Keratinocyte (primary cell): ENCODE measurements at regions not wholly inside any gene's neighbourhood (a gene's known extent, or its start where the extent isn't known, plus 50 kb on each side); places are given as distances from the start of the nearest gene placed in this dataset.

Experiments used
- DNase-seq: peaks from one replicate; pipeline ENCODE4 v3.0.0-alpha.2; 2011; ENCODE audit warnings: low read depth, missing footprints, low spot score
- FAIRE-seq: peaks from 2 replicates; lab custom pipeline; 2011; peaks lifted over from hg19 to GRCh38; lab: Jason Lieb, UNC
- H2AFZ ChIP-seq: 2 replicates; pipeline ENCODE4 v1.6.0; 2012; ENCODE audit warnings: low read length, control low read depth, inconsistent platforms; ENCODE audit not compliant: control insufficient read depth
- H3K27ac ChIP-seq: 2 replicates; pipeline ENCODE4 v1.5.1; 2011; ENCODE audit warnings: low read length; ENCODE audit not compliant: control insufficient read depth, insufficient read depth
- H3K27me3 ChIP-seq: 3 replicates; pipeline ENCODE4 v1.6.0; 2011; ENCODE audit warnings: low read length; ENCODE audit not compliant: control insufficient read depth, insufficient read depth; ENCODE audit errors: extremely low read depth
- H3K36me3 ChIP-seq, 2 experiments: 2 replicates in 1 of 2; 3 replicates in 1 of 2; pipeline ENCODE4 v1.5.1; 2011; ENCODE audit warnings: low read length in 2 of 2, mild to moderate bottlenecking in 1 of 2; ENCODE audit not compliant: control insufficient read depth in 2 of 2, insufficient read depth in 2 of 2; ENCODE audit errors: extremely low read depth in 1 of 2
- H3K4me1 ChIP-seq: 3 replicates; pipeline ENCODE4 v1.5.1; 2011; ENCODE audit warnings: low read length; ENCODE audit not compliant: control insufficient read depth, insufficient read depth; ENCODE audit errors: extremely low read depth
- H3K4me2 ChIP-seq: 3 replicates; pipeline ENCODE4 v1.6.0; 2011; ENCODE audit warnings: low read depth, low read length; ENCODE audit not compliant: control insufficient read depth, insufficient read depth; ENCODE audit errors: extremely low read depth
- H3K4me3 ChIP-seq, 3 experiments: fragments of 200-600 bp in 1 of 3; sonication (generic) in 1 of 3; 2 replicates in 2 of 3; 3 replicates in 1 of 3; pipeline ENCODE4 v1.5.1; 2011 to 2016; ENCODE audit warnings: low read length in 3 of 3, mild to moderate bottlenecking in 3 of 3, control low read depth in 2 of 3, inconsistent platforms in 1 of 3, low read depth in 1 of 3, mixed read lengths in 1 of 3, mixed run types in 1 of 3, moderate library complexity in 1 of 3; ENCODE audit not compliant: control insufficient read depth in 2 of 3, insufficient read depth in 2 of 3; ENCODE audit errors: extremely low read depth in 1 of 3
- H3K79me2 ChIP-seq: 2 replicates; pipeline ENCODE4 v1.6.0; 2012; ENCODE audit warnings: low read length; ENCODE audit not compliant: control insufficient read depth, insufficient read depth
- H3K9ac ChIP-seq: 3 replicates; pipeline ENCODE4 v1.6.0; 2011; ENCODE audit warnings: low read length; ENCODE audit not compliant: control insufficient read depth, insufficient read depth; ENCODE audit errors: extremely low read depth
- H3K9me1 ChIP-seq: 3 replicates; pipeline ENCODE4 v1.6.0; 2011; ENCODE audit warnings: low read length; ENCODE audit not compliant: control insufficient read depth, insufficient read depth; ENCODE audit errors: extremely low read depth
- H3K9me3 ChIP-seq: 2 replicates; pipeline ENCODE4 v1.5.1; 2012; ENCODE audit warnings: low read depth, low read length; ENCODE audit not compliant: control insufficient read depth
- H4K20me1 ChIP-seq: 3 replicates; pipeline ENCODE4 v1.6.0; 2011; ENCODE audit warnings: low read length; ENCODE audit not compliant: control insufficient read depth, insufficient read depth; ENCODE audit errors: extremely low read depth
- EZH2 ChIP-seq: IDR thresholded peaks from one replicate; pipeline ENCODE4 v1.6.1; 2012; ENCODE audit warnings: inconsistent platforms, mild to moderate bottlenecking, low read length, moderate library complexity
- dilution Hi-C: fragments of 300-500 bp; cut with MboI; formaldehyde crosslinking; loops from one replicate; pipeline ENCODE4 v1.7.0; 2020; ENCODE audit warnings: low sequenced_read_pairs; ENCODE audit not compliant: extremely low pct_ligation_motif_present
- small RNA-seq, 3 experiments: library from RNA; depleted of rRNA; stranded (forward); fragments of <200 nt; gene quantifications; one replicate each; pipeline ENCODE3, GENCODE V24; 2012; ENCODE audit warnings: low read depth in 3 of 3, low replicate concordance in 1 of 3; ENCODE audit not compliant: insufficient read length in 3 of 3
- TF ChIP-seq, protein P1 (sequence below), 3 experiments: IDR thresholded peaks in 1 of 3; conservative IDR thresholded peaks in 1 of 3; optimal IDR thresholded peaks in 1 of 3; 2 replicates in 2 of 3; 3 replicates in 1 of 3; pipeline versions ENCODE3 to v1.5.1; 2011; ENCODE audit warnings: low read length in 3 of 3, mild to moderate bottlenecking in 3 of 3, moderate library complexity in 2 of 3, control low read depth in 1 of 3, inconsistent platforms in 1 of 3; ENCODE audit not compliant: insufficient read depth in 2 of 3; ENCODE audit errors: extremely low read depth in 1 of 3

DNA sequence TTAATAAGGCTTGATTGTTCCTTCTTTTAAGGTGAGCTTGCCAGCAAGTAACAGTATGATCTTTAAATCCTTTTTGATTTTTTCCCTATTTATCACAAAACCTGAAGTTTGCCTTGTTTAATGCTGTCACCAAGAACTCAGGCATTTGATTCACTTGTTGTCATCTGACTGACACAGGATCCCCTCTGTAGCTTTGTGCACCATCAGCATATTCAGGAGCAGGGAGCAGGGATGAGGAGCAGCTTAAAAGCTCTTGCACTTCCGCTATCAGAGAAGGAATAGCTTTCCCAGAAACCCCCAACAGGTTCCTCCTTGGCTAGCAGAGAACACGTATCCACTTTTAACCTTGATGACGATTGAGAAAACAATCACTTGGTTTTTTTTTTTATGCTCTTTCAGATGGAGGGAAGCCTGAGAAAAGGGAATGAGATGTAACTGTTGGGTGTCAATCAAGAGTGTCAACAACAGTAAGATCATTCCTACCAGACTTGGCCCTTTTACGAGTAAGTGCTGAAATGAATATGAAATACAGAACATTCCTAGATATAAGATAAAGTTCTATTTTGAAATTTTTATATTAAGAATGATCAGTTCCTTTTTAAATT, 433.1 kb upstream of the CDH18 start:
- no peaks in the 10 kb centered on the region for H3K9me1 ChIP-seq

More for the DNA sequence above, 433.1 kb upstream of the CDH18 start:
- no peak overlapping the region for H3K27ac ChIP-seq
- DNase-seq (no peak), FAIRE-seq (no peak)
- no peak overlapping the region for H2AFZ ChIP-seq
- H3K9ac ChIP-seq, result no peak overlapping the region
- TF ChIP-seq, protein P1, sequence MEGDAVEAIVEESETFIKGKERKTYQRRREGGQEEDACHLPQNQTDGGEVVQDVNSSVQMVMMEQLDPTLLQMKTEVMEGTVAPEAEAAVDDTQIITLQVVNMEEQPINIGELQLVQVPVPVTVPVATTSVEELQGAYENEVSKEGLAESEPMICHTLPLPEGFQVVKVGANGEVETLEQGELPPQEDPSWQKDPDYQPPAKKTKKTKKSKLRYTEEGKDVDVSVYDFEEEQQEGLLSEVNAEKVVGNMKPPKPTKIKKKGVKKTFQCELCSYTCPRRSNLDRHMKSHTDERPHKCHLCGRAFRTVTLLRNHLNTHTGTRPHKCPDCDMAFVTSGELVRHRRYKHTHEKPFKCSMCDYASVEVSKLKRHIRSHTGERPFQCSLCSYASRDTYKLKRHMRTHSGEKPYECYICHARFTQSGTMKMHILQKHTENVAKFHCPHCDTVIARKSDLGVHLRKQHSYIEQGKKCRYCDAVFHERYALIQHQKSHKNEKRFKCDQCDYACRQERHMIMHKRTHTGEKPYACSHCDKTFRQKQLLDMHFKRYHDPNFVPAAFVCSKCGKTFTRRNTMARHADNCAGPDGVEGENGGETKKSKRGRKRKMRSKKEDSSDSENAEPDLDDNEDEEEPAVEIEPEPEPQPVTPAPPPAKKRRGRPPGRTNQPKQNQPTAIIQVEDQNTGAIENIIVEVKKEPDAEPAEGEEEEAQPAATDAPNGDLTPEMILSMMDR (optimal IDR thresholded peaks at IDR 0.05 in 1 of 3, IDR thresholded peaks at IDR 0.05 in 1 of 3, conservative IDR thresholded peaks at IDR 0.05 in 1 of 3; ENCODE audit: extremely low read depth in 1 of 3, insufficient read depth in 2 of 3, low read length in 3 of 3), result no peak
- TF ChIP-seq EZH2, result no peak
- dilution Hi-C loops, result no loop called here
- no peaks in the 10 kb centered on the region for H3K4me1 ChIP-seq
- no peak overlapping the region for H3K4me2 ChIP-seq
- H3K4me3 ChIP-seq, result no peak overlapping the region
- no peaks in the 10 kb centered on the region for H3K36me3 ChIP-seq
- H4K20me1 ChIP-seq, result no peaks in the 10 kb centered on the region
- no peaks in the 10 kb centered on the region for H3K27me3 ChIP-seq
- H3K79me2 ChIP-seq, result no peaks in the 10 kb centered on the region
- H3K9me3 ChIP-seq, result no peaks in the 10 kb centered on the region

Small RNA genes lying in the stretch of these regions (small RNA-seq; reads per million reads assigned to genes)
- gene AC091946.2 (0 reads per million in 3 experiments), gene AC140172.1 (0 reads per million in 3 experiments)
